ENCODE measurements at regions not wholly inside any gene's neighbourhood (a gene's known extent, or its start where the extent isn't known, plus 50 kb on each side); places are given as distances from the start of the nearest gene placed in this dataset.

- TF ChIP-seq, protein P1, sequence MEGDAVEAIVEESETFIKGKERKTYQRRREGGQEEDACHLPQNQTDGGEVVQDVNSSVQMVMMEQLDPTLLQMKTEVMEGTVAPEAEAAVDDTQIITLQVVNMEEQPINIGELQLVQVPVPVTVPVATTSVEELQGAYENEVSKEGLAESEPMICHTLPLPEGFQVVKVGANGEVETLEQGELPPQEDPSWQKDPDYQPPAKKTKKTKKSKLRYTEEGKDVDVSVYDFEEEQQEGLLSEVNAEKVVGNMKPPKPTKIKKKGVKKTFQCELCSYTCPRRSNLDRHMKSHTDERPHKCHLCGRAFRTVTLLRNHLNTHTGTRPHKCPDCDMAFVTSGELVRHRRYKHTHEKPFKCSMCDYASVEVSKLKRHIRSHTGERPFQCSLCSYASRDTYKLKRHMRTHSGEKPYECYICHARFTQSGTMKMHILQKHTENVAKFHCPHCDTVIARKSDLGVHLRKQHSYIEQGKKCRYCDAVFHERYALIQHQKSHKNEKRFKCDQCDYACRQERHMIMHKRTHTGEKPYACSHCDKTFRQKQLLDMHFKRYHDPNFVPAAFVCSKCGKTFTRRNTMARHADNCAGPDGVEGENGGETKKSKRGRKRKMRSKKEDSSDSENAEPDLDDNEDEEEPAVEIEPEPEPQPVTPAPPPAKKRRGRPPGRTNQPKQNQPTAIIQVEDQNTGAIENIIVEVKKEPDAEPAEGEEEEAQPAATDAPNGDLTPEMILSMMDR (conservative IDR thresholded peaks at IDR 0.05), result peak; percentile 16; the same call in 1 of the 2 replicates
- TF ChIP-seq ZFX (IDR thresholded peaks at IDR 0.05), result no peak
Observed at GRCh38 chr11:32288276-32288675, 147.1 kb downstream of the WT1 start.

Measured in C4-2B (cell line).